ENCODE measurements at regions not wholly inside any gene's neighbourhood (a gene's known extent, or its start where the extent isn't known, plus 50 kb on each side); places are given as distances from the start of the nearest gene placed in this dataset.
"Not testable (repeated sequence)": the region's sequence is repeated elsewhere in the genome, so short reads cannot be mapped to it uniquely, and the experiment has no call there.

DNA sequence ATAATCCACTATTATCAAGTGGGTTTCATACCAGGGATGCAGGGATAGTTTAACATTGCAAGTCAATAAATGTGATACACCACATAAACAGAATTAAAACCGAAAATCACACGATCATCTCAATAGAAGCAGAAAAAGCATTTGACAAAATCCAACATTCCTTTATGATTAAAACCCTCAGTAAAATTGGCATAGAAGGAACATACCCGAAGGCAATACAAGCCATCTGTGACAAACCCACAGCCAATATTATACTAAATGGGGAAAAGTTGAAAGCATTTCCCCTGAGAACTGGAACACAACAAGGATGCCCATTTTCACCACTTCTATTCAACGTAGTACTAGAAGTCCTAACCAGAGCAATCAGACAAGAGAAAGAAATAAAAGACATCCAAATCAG is 103.0 kb upstream of the KRR1 start:
- TF ChIP-seq TAF1 (conservative IDR thresholded peaks at IDR 0.05); EGR1 (IDR thresholded peaks at IDR 0.05; ENCODE audit: low read depth in 2 of 2); RXRA (IDR thresholded peaks at IDR 0.05): not testable (repeated sequence)
- TF ChIP-seq, protein P1, sequence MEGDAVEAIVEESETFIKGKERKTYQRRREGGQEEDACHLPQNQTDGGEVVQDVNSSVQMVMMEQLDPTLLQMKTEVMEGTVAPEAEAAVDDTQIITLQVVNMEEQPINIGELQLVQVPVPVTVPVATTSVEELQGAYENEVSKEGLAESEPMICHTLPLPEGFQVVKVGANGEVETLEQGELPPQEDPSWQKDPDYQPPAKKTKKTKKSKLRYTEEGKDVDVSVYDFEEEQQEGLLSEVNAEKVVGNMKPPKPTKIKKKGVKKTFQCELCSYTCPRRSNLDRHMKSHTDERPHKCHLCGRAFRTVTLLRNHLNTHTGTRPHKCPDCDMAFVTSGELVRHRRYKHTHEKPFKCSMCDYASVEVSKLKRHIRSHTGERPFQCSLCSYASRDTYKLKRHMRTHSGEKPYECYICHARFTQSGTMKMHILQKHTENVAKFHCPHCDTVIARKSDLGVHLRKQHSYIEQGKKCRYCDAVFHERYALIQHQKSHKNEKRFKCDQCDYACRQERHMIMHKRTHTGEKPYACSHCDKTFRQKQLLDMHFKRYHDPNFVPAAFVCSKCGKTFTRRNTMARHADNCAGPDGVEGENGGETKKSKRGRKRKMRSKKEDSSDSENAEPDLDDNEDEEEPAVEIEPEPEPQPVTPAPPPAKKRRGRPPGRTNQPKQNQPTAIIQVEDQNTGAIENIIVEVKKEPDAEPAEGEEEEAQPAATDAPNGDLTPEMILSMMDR (IDR thresholded peaks at IDR 0.05; ENCODE audit: low read depth, low read length, missing input control) = not testable (repeated sequence)
- TF ChIP-seq, protein P2, sequence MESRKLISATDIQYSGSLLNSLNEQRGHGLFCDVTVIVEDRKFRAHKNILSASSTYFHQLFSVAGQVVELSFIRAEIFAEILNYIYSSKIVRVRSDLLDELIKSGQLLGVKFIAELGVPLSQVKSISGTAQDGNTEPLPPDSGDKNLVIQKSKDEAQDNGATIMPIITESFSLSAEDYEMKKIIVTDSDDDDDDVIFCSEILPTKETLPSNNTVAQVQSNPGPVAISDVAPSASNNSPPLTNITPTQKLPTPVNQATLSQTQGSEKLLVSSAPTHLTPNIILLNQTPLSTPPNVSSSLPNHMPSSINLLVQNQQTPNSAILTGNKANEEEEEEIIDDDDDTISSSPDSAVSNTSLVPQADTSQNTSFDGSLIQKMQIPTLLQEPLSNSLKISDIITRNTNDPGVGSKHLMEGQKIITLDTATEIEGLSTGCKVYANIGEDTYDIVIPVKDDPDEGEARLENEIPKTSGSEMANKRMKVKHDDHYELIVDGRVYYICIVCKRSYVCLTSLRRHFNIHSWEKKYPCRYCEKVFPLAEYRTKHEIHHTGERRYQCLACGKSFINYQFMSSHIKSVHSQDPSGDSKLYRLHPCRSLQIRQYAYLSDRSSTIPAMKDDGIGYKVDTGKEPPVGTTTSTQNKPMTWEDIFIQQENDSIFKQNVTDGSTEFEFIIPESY (IDR thresholded peaks at IDR 0.05) = not testable (repeated sequence)

Measured in liver (tissue), 3 donors.